SJSA1 (cell line): ENCODE measurements at regions not wholly inside any gene's neighbourhood (a gene's known extent, or its start where the extent isn't known, plus 50 kb on each side); places are given as distances from the start of the nearest gene placed in this dataset.

Source experiments
- DNase-seq, 2 experiments: peaks; one replicate each; pipeline ENCODE4 v3.0.0-alpha.2; 2015 to 2020; ENCODE audit warnings: low spot score in 2 of 2, low read depth in 1 of 2
- H3K27ac ChIP-seq: fragments of 250-450 bp; sonication (Bioruptor Pico); 2 replicates; pipeline ENCODE4 v1.5.1; 2020; ENCODE audit warnings: mild to moderate bottlenecking, moderate library complexity
- H3K27me3 ChIP-seq: fragments of 250-450 bp; sonication (Bioruptor Pico); replicated peaks from 2 replicates; pipeline ENCODE4 v1.5.1; 2020; ENCODE audit warnings: mild to moderate bottlenecking, moderate library complexity
- H3K36me3 ChIP-seq: fragments of 250-450 bp; sonication (Bioruptor Pico); 2 replicates; pipeline ENCODE4 v1.5.1; 2020; ENCODE audit warnings: mild to moderate bottlenecking
- H3K4me1 ChIP-seq: fragments of 250-450 bp; sonication (Bioruptor Pico); replicated peaks from 2 replicates; pipeline ENCODE4 v1.6.1; 2021; ENCODE audit warnings: mild to moderate bottlenecking
- H3K4me3 ChIP-seq: fragments of 250-450 bp; sonication (Bioruptor Pico); 2 replicates; pipeline ENCODE4 v1.5.1; 2020; ENCODE audit warnings: mild to moderate bottlenecking
- H3K9me3 ChIP-seq: fragments of 250-450 bp; sonication (Bioruptor Pico); replicated peaks from 2 replicates; pipeline ENCODE4 v1.5.1; 2020; ENCODE audit warnings: mild to moderate bottlenecking

GRCh38 chr6:15063253-15063853, 182.5 kb upstream of the JARID2 start:
- no peak for DNase-seq
- Histone ChIP-seq H3K9me3 (peaks cover 15% of the 10 kb centered on the region; the same call in 1 of the 2 replicates), H3K36me3 (no peaks in the 10 kb centered on the region), H3K4me1 (no peaks in the 10 kb centered on the region), H3K27ac (no peak overlapping the region), H3K4me3 (no peak overlapping the region), H3K27me3 (no peaks in the 10 kb centered on the region)

GRCh38 chr6:15065261-15065989, 180.4 kb upstream of the JARID2 start:
- Histone ChIP-seq H3K9me3 (peaks cover 10% of the 10 kb centered on the region), H3K27me3 (no peaks in the 10 kb centered on the region), H3K36me3 (no peaks in the 10 kb centered on the region), H3K4me1 (no peaks in the 10 kb centered on the region), H3K4me3 (no peak overlapping the region), H3K27ac (no peak overlapping the region)
- no peak for DNase-seq

GRCh38 chr6:15066089-15066758, 179.6 kb upstream of the JARID2 start:
- H3K4me1 ChIP-seq = no peaks in the 10 kb centered on the region
- H3K27ac ChIP-seq = no peak overlapping the region
- no peak overlapping the region for H3K4me3 ChIP-seq
- H3K27me3 ChIP-seq = no peaks in the 10 kb centered on the region
- H3K36me3 ChIP-seq = no peaks in the 10 kb centered on the region
- H3K9me3 ChIP-seq = peaks cover 13% of the 10 kb centered on the region
- DNase-seq = no peak

GRCh38 chr6:15073344-15073789, 172.5 kb upstream of the JARID2 start:
- Histone ChIP-seq H3K36me3 (no peaks in the 10 kb centered on the region), H3K4me3 (no peak overlapping the region), H3K4me1 (no peaks in the 10 kb centered on the region), H3K27ac (no peak overlapping the region), H3K27me3 (no peaks in the 10 kb centered on the region), H3K9me3 (peaks cover 13% of the 10 kb centered on the region; the same call in 1 of the 2 replicates)
- DNase-seq = no peak

GRCh38 chr6:15073883-15074465, 171.9 kb upstream of the JARID2 start:
- no peak for DNase-seq
- Histone ChIP-seq H3K9me3 (peaks cover 13% of the 10 kb centered on the region; the same call in 1 of the 2 replicates), H3K4me1 (no peaks in the 10 kb centered on the region), H3K27me3 (no peaks in the 10 kb centered on the region), H3K27ac (no peak overlapping the region), H3K36me3 (no peaks in the 10 kb centered on the region), H3K4me3 (no peak overlapping the region)

- no peak for DNase-seq
- H3K9me3 ChIP-seq = peaks cover 13% of the 10 kb centered on the region; the same call in 1 of the 2 replicates
Measured at GRCh38 chr6:15074806-15075205, 171.1 kb upstream of the JARID2 start.

GRCh38 chr6:15076565-15076964, 169.3 kb upstream of the JARID2 start:
- Histone ChIP-seq H3K4me3 (no peak overlapping the region), H3K9me3 (peaks cover 6% of the 10 kb centered on the region; the same call in 1 of the 2 replicates), H3K36me3 (no peaks in the 10 kb centered on the region), H3K27me3 (no peaks in the 10 kb centered on the region), H3K4me1 (no peaks in the 10 kb centered on the region), H3K27ac (no peak overlapping the region)
- DNase-seq = no peak

More at GRCh38 chr6:15074806-15075205, 171.1 kb upstream of the JARID2 start:
- H3K4me3 ChIP-seq = no peak overlapping the region
- H3K4me1 ChIP-seq = no peaks in the 10 kb centered on the region
- H3K36me3 ChIP-seq = no peaks in the 10 kb centered on the region
- no peak overlapping the region for H3K27ac ChIP-seq
- no peaks in the 10 kb centered on the region for H3K27me3 ChIP-seq

- Histone ChIP-seq H3K27ac (no peak overlapping the region), H3K36me3 (no peaks in the 10 kb centered on the region), H3K9me3 (peaks cover 2% of the 10 kb centered on the region; the same call in 1 of the 2 replicates), H3K4me1 (no peaks in the 10 kb centered on the region), H3K27me3 (no peaks in the 10 kb centered on the region), H3K4me3 (no peak overlapping the region)
- DNase-seq = no peak
Measured at GRCh38 chr6:15077006-15077405, 168.9 kb upstream of the JARID2 start.

- no peak for DNase-seq
- Histone ChIP-seq H3K4me3 (no peak overlapping the region), H3K9me3 (no peaks in the 10 kb centered on the region), H3K27me3 (no peaks in the 10 kb centered on the region), H3K4me1 (no peaks in the 10 kb centered on the region), H3K36me3 (no peaks in the 10 kb centered on the region), H3K27ac (no peak overlapping the region)
Measured at GRCh38 chr6:15077961-15078360, 167.9 kb upstream of the JARID2 start.

GRCh38 chr6:15079288-15079817, 166.5 kb upstream of the JARID2 start:
- Histone ChIP-seq H3K4me3 (no peak overlapping the region), H3K4me1 (no peaks in the 10 kb centered on the region), H3K9me3 (no peaks in the 10 kb centered on the region; the same call in 1 of the 2 replicates), H3K27ac (no peak overlapping the region), H3K36me3 (no peaks in the 10 kb centered on the region), H3K27me3 (no peaks in the 10 kb centered on the region)
- no peak for DNase-seq

GRCh38 chr6:15080895-15081294, 165.0 kb upstream of the JARID2 start:
- Histone ChIP-seq H3K36me3 (no peaks in the 10 kb centered on the region), H3K4me1 (no peaks in the 10 kb centered on the region), H3K27ac (no peak overlapping the region), H3K9me3 (peaks cover under 1% of the 10 kb centered on the region; the same call in 1 of the 2 replicates), H3K4me3 (no peak overlapping the region), H3K27me3 (no peaks in the 10 kb centered on the region)
- no peak for DNase-seq

- H3K4me1 ChIP-seq = no peaks in the 10 kb centered on the region
- H3K27ac ChIP-seq = no peak overlapping the region
Measured at GRCh38 chr6:15081447-15081846, 164.4 kb upstream of the JARID2 start.

GRCh38 chr6:15082708-15083107, 163.2 kb upstream of the JARID2 start:
- Histone ChIP-seq H3K4me1 (no peaks in the 10 kb centered on the region), H3K36me3 (no peaks in the 10 kb centered on the region), H3K4me3 (no peak overlapping the region), H3K9me3 (peaks cover 2% of the 10 kb centered on the region; the same call in 1 of the 2 replicates), H3K27ac (no peak overlapping the region), H3K27me3 (no peaks in the 10 kb centered on the region)
- DNase-seq = no peak

More at GRCh38 chr6:15081447-15081846, 164.4 kb upstream of the JARID2 start:
- Histone ChIP-seq H3K9me3 (peaks cover 2% of the 10 kb centered on the region; the same call in 1 of the 2 replicates), H3K27me3 (no peaks in the 10 kb centered on the region), H3K4me3 (no peak overlapping the region), H3K36me3 (no peaks in the 10 kb centered on the region)
- DNase-seq = no peak
